IPS-NIHi7 (cell line): ENCODE measurements at regions not wholly inside any gene's neighbourhood (a gene's known extent, or its start where the extent isn't known, plus 50 kb on each side); places are given as distances from the start of the nearest gene placed in this dataset.

ENCODE experiments used
- DNase-seq: peaks from one replicate; pipeline ENCODE4 v3.0.0; 2012; ENCODE audit warnings: mixed read lengths; ENCODE audit errors: extremely low spot score

DNA sequence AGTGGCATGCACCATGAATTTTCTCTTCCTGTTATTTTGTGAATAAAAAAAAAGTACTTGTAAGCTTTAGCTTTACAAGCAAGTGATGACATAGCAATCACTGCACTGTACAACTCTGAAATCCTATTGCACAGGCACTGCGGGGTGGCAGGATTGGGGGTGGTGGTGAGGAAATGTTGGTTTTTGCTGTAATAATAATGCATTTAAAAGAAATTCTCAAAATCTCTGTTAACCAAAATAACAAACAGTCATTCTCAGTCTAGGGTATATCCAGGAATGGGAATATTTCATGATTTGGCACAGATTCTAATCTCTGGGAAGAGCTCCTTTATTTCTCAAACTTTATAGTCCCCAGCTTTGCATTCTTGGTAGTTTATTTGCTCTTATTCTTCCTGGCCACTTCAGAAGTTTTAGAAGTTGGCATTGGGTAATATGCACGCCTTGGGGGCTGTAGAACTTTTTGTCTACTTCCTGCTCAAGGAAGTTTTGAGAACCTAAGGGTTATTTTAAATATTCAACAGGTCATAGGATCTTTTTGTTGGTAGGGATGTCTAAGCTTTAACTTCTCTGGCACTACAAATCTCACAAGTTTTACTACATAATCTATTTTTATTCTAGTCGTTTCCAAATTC is 353.0 kb upstream of the KLF12 start:
- DNase-seq, result no peak

GRCh38 chr13:74485757-74486156 is 351.6 kb upstream of the KLF12 start:
- no peak for DNase-seq

- DNase-seq, result no peak
These were observed 344.9 kb upstream of the KLF12 start for GRCh38 chr13:74479124-74479523.

DNA sequence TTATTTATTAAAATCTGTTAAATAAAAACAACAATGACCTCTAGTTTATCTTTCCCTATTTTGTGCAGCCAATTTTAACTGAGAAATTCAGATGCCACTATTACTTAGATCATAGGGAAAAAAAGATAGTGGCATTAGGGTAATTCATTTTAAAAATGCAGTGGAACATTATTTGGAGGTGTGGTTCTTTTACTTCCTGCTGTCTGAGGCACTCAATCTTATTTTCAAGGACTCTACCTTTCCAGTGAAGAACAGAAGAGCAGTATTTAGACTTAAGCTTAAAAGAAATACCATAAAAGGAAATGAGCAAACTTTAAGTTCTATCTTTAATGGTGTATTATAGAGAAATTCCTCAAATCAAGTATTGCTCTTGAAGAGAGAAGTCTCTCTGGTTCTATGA is 342.6 kb upstream of the KLF12 start:
- DNase-seq, result no peak

DNA sequence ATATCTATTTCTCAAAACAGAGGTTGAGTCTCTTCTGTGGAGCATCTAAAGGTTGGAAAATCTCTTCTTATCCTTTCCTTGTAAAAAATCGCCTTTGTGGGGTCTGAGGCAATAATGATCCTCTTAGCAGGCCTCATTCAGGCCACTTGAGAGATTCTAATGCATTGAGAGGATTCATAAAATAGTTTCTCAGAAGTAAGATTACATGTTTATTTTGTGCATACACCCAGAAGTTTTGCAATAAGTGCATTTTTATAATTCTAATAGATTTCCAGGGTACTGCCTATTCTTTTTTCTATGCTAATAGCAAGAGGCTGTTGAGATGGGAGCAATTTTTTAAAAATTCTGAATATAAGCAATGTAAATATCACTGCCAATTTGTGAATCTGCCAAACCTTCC is 342.2 kb upstream of the KLF12 start:
- no peak for DNase-seq

DNA sequence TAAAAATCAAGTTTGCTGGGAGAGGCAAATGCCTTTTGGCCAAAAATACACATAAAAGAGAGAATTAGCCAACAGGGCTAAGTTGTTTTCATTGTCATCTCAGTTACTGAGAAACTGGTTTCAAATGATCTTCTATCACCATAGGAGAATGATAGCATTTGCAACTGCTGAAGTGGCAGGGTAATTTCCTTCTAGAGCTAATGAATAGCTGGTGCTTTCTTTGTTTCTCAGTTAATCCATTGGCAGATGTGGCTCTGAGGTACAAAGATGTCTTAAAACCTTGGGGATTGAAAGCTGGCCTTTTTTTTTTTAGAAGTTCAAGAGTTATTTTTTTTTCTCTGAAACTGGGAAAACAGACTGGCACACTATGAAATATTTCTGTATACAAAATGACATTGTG is 332.7 kb upstream of the KLF12 start:
- DNase-seq, result no peak

DNA sequence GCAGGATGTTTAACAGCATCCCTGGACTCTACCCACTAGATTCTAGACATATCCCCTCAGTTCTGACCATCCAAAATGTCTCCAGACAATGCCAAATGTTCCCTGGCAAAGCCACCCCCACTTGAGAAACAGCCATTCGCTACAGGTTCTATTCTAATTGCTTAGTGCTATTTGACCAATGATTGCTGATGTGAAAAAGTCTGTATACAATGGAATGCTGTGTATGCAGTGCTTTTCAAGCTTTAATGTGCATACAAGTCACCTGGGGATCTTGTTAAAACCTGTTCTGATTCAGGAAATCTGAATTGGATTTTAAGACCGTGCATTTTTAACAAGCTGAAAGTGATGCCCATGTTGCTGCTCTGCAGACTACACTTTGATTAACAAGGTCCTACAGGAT is 331.8 kb upstream of the KLF12 start:
- no peak for DNase-seq

- no peak for DNase-seq
These were observed 331.1 kb upstream of the KLF12 start for GRCh38 chr13:74465271-74465670.

GRCh38 chr13:74464670-74465069 is 330.5 kb upstream of the KLF12 start:
- no peak for DNase-seq

DNA sequence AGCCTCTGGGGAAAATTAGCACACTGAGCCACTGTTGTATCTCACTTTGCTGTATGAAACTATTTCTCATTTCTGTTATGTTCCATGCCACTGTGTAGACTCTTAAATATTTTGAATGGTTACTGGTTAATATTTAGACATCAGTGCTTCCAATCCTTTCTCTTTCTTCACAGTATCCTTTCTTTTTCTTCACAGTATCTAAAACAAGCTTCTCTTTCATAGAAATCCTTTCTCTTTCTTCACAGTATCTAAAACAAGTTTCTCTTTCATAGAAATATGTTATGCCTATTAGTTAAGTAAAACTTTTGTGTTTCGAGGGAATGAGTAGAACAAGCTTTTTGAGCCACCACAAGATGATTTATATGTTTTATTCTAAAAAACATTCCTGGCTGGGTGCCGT is 326.8 kb upstream of the KLF12 start:
- DNase-seq, result no peak

DNA sequence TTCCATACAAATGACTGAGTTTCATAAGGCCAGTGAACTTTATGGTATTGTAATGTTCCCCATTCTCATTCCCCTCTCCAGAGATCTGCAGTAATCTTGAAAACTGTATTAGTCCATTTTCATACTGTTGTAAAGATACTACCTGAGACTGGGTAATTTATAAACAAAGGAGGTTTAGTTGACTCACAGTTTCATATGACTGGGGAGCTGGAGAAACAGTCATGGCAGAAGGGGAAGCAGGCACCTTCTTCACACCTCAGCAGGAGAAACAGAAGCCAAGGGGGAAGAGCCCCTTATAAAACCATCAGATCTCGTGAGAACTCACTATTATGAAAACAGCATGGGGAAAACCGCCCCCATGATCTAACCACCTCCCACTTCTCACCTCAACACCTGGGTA is 318.7 kb upstream of the KLF12 start:
- DNase-seq, result no peak

DNA sequence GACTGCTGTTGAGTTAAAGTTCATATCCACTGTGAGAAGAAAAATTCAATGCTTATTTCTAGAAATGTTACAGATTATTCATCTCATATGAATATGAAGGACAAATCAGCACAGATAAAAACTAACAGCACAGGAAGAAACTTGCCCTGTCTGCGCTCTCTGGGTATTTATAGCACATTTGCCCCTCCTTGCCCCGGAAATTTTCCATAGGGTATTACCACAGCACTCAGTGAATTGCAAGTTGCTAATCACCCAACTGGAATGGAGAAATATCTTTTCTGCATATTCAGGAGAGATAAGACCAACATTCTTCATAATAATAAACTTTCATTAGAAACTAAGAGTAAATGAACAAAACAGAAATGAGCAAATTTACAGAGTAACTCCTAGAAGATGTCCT is 318.0 kb upstream of the KLF12 start:
- no peak for DNase-seq

GRCh38 chr13:74450964-74451363 is 316.8 kb upstream of the KLF12 start:
- DNase-seq, result no peak

- DNase-seq, result no peak
These were observed 316.3 kb upstream of the KLF12 start for GRCh38 chr13:74450525-74450845.

GRCh38 chr13:74449811-74450524 is 315.8 kb upstream of the KLF12 start:
- no peak for DNase-seq

- DNase-seq, result no peak
These were observed 310.8 kb upstream of the KLF12 start for GRCh38 chr13:74444864-74445479.

- DNase-seq, result no peak
These were observed 310.0 kb upstream of the KLF12 start for GRCh38 chr13:74444161-74444571.

DNA sequence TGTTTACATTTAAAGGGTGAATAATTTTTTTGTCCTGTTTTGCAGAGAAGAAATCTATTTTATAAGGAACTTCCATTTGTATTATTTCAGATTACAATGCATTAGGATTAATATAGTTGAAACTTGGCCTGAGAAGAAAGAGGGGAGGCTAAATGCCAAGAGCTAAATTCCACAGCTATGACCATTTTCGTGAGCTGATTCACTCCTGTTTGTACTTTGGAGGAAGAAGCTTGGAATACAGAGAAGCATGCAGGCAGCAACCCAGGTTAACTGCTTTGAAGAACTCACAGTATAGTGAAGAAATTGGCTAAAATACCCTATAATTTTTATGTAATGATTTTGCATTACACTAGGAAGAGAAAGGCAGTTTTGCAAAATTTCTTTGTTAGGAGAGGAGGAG is 309.4 kb upstream of the KLF12 start:
- DNase-seq, result no peak

DNA sequence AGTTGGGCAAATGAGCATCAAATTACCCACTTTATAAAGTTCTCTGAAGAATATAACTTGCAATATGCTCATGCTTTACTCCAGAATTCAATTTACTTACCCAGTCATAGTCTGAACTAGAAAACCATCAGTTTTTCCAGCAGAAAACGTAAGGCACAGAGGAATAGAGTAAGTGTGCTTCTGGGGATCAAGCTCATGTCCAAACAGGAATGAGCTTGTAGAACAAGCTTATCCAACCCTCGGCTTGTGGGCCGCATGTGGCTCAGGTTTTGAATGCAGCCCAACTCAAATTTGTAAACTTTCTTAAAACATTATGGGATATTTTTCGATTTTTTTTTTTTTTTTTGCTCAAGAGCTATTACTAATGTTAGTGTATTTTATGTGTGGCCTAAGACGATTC is 308.5 kb upstream of the KLF12 start:
- no peak for DNase-seq

- no peak for DNase-seq
These were observed 304.7 kb upstream of the KLF12 start for GRCh38 chr13:74438901-74439300.

GRCh38 chr13:74434782-74435181 is 300.6 kb upstream of the KLF12 start:
- DNase-seq, result no peak

GRCh38 chr13:74424455-74424854 is 290.3 kb upstream of the KLF12 start:
- no peak for DNase-seq

DNA sequence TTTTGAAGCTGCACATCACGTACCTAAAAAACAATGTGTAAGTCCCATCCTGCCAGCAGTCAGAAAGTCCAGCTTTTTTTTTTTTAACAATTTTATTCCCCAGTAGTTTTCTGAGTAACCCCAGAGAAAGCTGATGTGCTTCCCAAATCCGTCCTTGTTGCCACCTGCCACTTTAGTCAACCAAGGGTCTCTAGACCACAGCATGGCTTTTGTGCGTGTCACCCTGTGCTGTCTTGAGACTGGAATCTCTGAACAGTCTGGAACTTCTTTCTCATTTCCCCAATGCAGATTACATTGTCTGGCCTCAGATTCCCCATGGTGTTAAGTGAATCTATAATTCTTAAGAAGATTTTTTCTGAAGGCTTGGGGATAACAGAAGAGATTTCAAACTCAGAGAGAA is 289.2 kb upstream of the KLF12 start:
- no peak for DNase-seq

DNA sequence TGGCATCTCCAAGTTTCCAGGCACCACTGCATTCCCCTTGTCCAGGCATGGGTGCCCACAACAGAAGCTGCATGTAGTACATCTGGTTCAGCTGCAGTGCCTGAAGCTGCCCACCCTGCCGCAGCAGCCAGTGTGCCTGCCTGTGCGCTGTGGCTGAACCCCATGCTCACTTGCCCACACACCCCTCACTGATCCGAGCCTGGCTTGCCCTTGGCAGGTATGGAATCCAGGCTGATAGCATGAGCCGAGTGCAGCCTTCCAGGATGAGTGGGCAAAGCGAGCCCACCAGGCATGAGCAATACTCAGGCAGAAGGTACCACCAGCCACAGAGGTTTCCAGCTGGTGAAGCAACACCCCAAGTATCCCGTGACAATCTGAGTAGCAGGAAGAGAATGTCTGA is 280.3 kb upstream of the KLF12 start:
- DNase-seq, result no peak
